Right lobe of liver (tissue), 6 donors: ENCODE measurements at regions not wholly inside any gene's neighbourhood (a gene's known extent, or its start where the extent isn't known, plus 50 kb on each side); places are given as distances from the start of the nearest gene placed in this dataset.
A peak's percentile ranks its signal among the peaks of the same experiment; 100 is the strongest.

ENCODE experiments used
- ATAC-seq, 4 donors: fragments of 200-7000 bp; cut with Tn5 transposase; one replicate each; pipeline ENCODE4 v1.9.1; 2020; ENCODE audit warnings: mild to moderate bottlenecking in 4 of 4, moderate library complexity in 4 of 4
- DNase-seq, 3 donors: peaks; one replicate each; pipeline ENCODE4 v3.0.0-alpha.2; 2020
- H3K27ac ChIP-seq, 3 donors: fragments of 200-600 bp; one replicate each; pipeline ENCODE4 v1.8.0; 2022
- H3K27me3 ChIP-seq, 2 donors: fragments of 200-600 bp; one replicate each; pipeline ENCODE4 v1.8.0; 2022
- H3K36me3 ChIP-seq, 4 donors: fragments of 200-600 bp; sonication (generic) in 1 of 4; one replicate each; pipeline versions ENCODE4 v1.5.1 to v1.8.0; 2017 to 2022; ENCODE audit warnings: control low read depth in 1 of 4
- H3K4me1 ChIP-seq, 4 donors: fragments of 200-600 bp; sonication (generic) in 1 of 4; one replicate each; pipeline versions ENCODE4 v1.5.1 to v1.8.0; 2017 to 2022; ENCODE audit warnings: control low read depth in 1 of 4
- H3K4me3 ChIP-seq, 3 donors: fragments of 200-600 bp; one replicate each; pipeline ENCODE4 v1.8.0; 2022
- H3K9me3 ChIP-seq, 4 donors: fragments of 200-600 bp; sonication (generic) in 1 of 4; one replicate each; pipeline versions ENCODE4 v1.5.1 to v1.8.0; 2017 to 2022; ENCODE audit warnings: control low read depth in 1 of 4
- CTCF ChIP-seq, 4 donors: fragments of 200-600 bp in 3 of 4; fragments of 450-650 bp in 1 of 4; IDR thresholded peaks; one replicate each; pipeline versions ENCODE4 v1.5.1 to v1.8.0; 2016 to 2022; ENCODE audit warnings: antibody characterized with exemption in 4 of 4, mild to moderate bottlenecking in 2 of 4
- POLR2A ChIP-seq: fragments of 450-650 bp; IDR thresholded peaks from one replicate; pipeline ENCODE4 v1.6.1; 2017; ENCODE audit warnings: antibody characterized with exemption, mild to moderate bottlenecking
- WGBS: methylation state at CpG from one replicate; pipeline ENCODE4 v1.1.6; 2018; ENCODE audit warnings: low coverage, low lambda C conversion rate; ENCODE audit not compliant: insufficient coverage; ENCODE audit errors: missing lambda C conversion rate; 5-methylcytosine and 5-hydroxymethylcytosine counted together
- intact Hi-C, 2 donors: fragments of 100-400 bp; cut with DNase I; formaldehyde crosslinking; loops; one replicate each; pipeline versions ENCODE4 v1.11.2 to v1.14.1; 2022
- donor health status: DM: no; HTN: yes; CAD: no.
- donor health status: DM: no; HTN: no; CAD: no.
- donor health status: DM: no; HTN: no; CAD: no.
- donor health status: DM: no; HTN: yes; CAD: no.
- donor health status: DM: no; HTN: yes; CAD: no.

DNA sequence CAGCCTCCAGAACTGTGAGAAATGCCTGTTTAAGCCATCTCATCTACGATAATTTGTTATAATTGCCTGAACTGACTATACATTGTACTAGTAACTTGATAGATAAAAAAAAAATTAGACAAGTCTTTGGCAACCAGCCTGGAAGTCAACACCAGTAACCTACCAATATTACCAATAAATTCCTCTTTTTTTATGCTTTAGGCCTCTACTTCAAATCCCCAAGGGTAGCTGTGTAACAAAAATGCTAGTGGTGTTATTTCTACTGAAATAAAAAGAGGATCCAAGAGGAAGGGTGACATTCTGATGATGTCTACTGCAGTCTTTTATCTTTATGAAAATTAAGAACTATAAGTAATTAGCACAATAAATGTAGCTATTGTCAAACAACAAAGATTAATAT lies 151.7 kb upstream of the SAMSN1 start:
- DNase-seq (no peak), ATAC-seq (no peak)
- H3K4me1 ChIP-seq, result peaks cover 0 to 6% (median 0%) of the 10 kb centered on the region in 4 donors
- 92% methylated on average over 1 of the region's 1 CpG for WGBS
- intact Hi-C loops, result no loop called here
- no peaks in the 10 kb centered on the region for H3K36me3 ChIP-seq
- H3K27ac ChIP-seq, result no peak overlapping the region
- no peaks in the 10 kb centered on the region for H3K9me3 ChIP-seq
- no peak overlapping the region for H3K4me3 ChIP-seq
- no peaks in the 10 kb centered on the region for H3K27me3 ChIP-seq
- no peak for TF ChIP-seq POLR2A
- TF ChIP-seq CTCF (IDR thresholded peaks at IDR 0.05), result no peak

DNA sequence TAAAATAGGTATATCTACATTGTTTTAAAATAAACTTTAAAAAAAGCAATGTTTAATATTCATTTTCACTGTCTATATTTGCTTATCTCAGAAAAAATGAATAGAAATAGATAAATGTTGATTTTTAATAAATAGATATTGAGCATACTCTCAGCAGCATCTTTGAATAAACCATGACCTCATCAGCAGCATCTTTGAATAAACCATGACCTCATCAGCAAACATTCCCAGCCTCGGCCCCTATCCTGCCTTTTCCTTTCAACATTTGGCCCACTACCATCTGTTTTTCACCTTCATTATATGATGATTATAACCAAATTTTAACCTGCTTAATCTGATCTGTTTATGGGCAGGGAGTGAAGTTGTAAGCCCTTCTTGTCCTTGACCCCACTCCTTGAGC lies 148.7 kb upstream of the SAMSN1 start:
- ATAC-seq (no peak), DNase-seq (no peak)
- no peaks in the 10 kb centered on the region for H3K36me3 ChIP-seq
- no peak overlapping the region for H3K27ac ChIP-seq
- TF ChIP-seq POLR2A (no peak), CTCF (IDR thresholded peaks at IDR 0.05) (no peak)
- no peak overlapping the region for H3K4me3 ChIP-seq
- no peaks in the 10 kb centered on the region for H3K27me3 ChIP-seq
- WGBS, result 82% methylated on average over 1 of the region's 1 CpG
- peaks cover 0 to 3% (median 0%) of the 10 kb centered on the region in 4 donors for H3K4me1 ChIP-seq
- intact Hi-C loops, result no loop called here
- H3K9me3 ChIP-seq, result no peaks in the 10 kb centered on the region

DNA sequence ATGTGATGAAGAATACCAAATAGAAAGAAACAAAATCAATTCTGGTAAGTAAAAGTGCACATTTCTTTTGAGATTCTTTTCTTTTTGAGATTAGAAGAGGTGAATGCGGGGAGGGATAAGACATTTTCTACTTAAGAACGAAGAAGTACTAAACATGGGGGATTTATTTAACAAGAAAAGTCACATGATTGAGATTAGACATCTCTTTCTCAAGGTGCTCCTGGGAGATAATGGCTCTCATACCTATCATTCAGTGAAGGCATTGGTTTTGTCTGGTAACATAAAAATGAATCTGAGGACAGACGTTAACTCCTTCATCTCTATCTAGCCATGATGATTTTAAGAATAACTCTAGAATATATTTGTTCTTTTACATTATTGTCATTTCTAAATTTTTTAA lies 147.9 kb upstream of the SAMSN1 start:
- DNase-seq (no peak), ATAC-seq (no peak)
- WGBS, result 81% methylated on average over 3 of the region's 3 CpGs
- intact Hi-C loops, result no loop called here
- Histone ChIP-seq H3K27ac (no peak overlapping the region), H3K27me3 (no peaks in the 10 kb centered on the region), H3K9me3 (no peaks in the 10 kb centered on the region), H3K4me1 (no peaks in the 10 kb centered on the region), H3K36me3 (no peaks in the 10 kb centered on the region), H3K4me3 (no peak overlapping the region)
- TF ChIP-seq CTCF (IDR thresholded peaks at IDR 0.05), result no peak
- no peak for TF ChIP-seq POLR2A

GRCh38 chr21:14691914-14692313 lies 145.8 kb upstream of the SAMSN1 start:
- intact Hi-C loops, result no loop called here
- TF ChIP-seq POLR2A, result no peak
- no peak for TF ChIP-seq CTCF (IDR thresholded peaks at IDR 0.05)
- Histone ChIP-seq H3K4me1 (no peaks in the 10 kb centered on the region), H3K36me3 (no peaks in the 10 kb centered on the region), H3K27me3 (no peaks in the 10 kb centered on the region), H3K4me3 (no peak overlapping the region), H3K9me3 (no peaks in the 10 kb centered on the region), H3K27ac (no peak overlapping the region)
- ATAC-seq (no peak), DNase-seq (no peak)
- WGBS, result 53% methylated on average over 5 of the region's 5 CpGs

GRCh38 chr21:14690886-14691285 lies 144.8 kb upstream of the SAMSN1 start:
- H3K27ac ChIP-seq, result no peak overlapping the region
- H3K4me3 ChIP-seq, result no peak overlapping the region
- ATAC-seq (peak in 2 of 4 donors; percentile 28 to 70), DNase-seq (no peak)
- intact Hi-C loops, result no loop called here
- TF ChIP-seq POLR2A, result no peak
- no peak for TF ChIP-seq CTCF (IDR thresholded peaks at IDR 0.05)
- 43% methylated on average over 2 of the region's 2 CpGs for WGBS
- no peaks in the 10 kb centered on the region for H3K4me1 ChIP-seq
- H3K36me3 ChIP-seq, result no peaks in the 10 kb centered on the region
- H3K27me3 ChIP-seq, result no peaks in the 10 kb centered on the region
- H3K9me3 ChIP-seq, result no peaks in the 10 kb centered on the region
